ENCODE measurements at regions not wholly inside any gene's neighbourhood (a gene's known extent, or its start where the extent isn't known, plus 50 kb on each side); places are given as distances from the start of the nearest gene placed in this dataset.

- CTCF ChIA-PET, result no interaction called here
- Histone ChIP-seq H3K9me3 (no peaks in the 10 kb centered on the region), H3K27ac (ENCODE audit: low read length) (no peak overlapping the region), H3K36me3 (ENCODE audit: control insufficient read depth in 2 of 2, extremely low read depth in 1 of 2, insufficient read depth in 1 of 2, low read length in 1 of 2) (no peaks in the 10 kb centered on the region), H3K4me3 (ENCODE audit: control insufficient read depth in 1 of 2, extremely low read depth in 1 of 2, low read length in 1 of 2) (no peak overlapping the region), H3K27me3 (replicated peaks in 1 of 2; ENCODE audit: control insufficient read depth in 2 of 2, extremely low read depth in 1 of 2, insufficient read depth in 2 of 2, low read length in 1 of 2) (no peaks in the 10 kb centered on the region), H3K4me1 (ENCODE audit: control insufficient read depth in 1 of 2, extremely low read depth in 1 of 2, insufficient read depth in 2 of 2, low read length in 2 of 2) (no peaks in the 10 kb centered on the region)
- Mint-ChIP-seq H3K4me1 (no peaks in the 10 kb centered on the region), H3K9me3 (peaks cover 2 to 14% (median 3%) of the 10 kb centered on the region in 3 donors), H3K4me3 (no peak overlapping the region), H3K36me3 (no peaks in the 10 kb centered on the region), H3K27ac (no peak overlapping the region), H3K27me3 (no peaks in the 10 kb centered on the region)
- POLR2A ChIA-PET, result no interaction called here
- DNase-seq (no peak), ATAC-seq (replicated peaks in 1 of 4) (no peak)
- no CpG with 5 or more reads among the region's 2 CpGs for WGBS (ENCODE audit: insufficient coverage)
Measured at GRCh38 chr18:39773646-39774045, 2181.4 kb upstream of the PIK3C3 start.

GRCh38 chr18:39772155-39772919 is 2182.7 kb upstream of the PIK3C3 start:
- Mint-ChIP-seq H3K27ac (no peak overlapping the region), H3K9me3 (peaks cover 2 to 14% (median 3%) of the 10 kb centered on the region in 3 donors), H3K36me3 (no peaks in the 10 kb centered on the region), H3K4me1 (no peaks in the 10 kb centered on the region), H3K27me3 (no peaks in the 10 kb centered on the region), H3K4me3 (no peak overlapping the region)
- DNase-seq, result no peak
- H3K27ac ChIP-seq (ENCODE audit: low read length), result no peak overlapping the region
- H3K9me3 ChIP-seq, result no peaks in the 10 kb centered on the region
- no peaks in the 10 kb centered on the region for H3K36me3 ChIP-seq (ENCODE audit: control insufficient read depth in 2 of 2, extremely low read depth in 1 of 2, insufficient read depth in 1 of 2, low read length in 1 of 2)
- POLR2A ChIA-PET, result no interaction called here
- 80% methylated on average over 1 of the region's 1 CpG for WGBS (ENCODE audit: insufficient coverage)
- H3K27me3 ChIP-seq (replicated peaks in 1 of 2; ENCODE audit: control insufficient read depth in 2 of 2, extremely low read depth in 1 of 2, insufficient read depth in 2 of 2, low read length in 1 of 2), result no peaks in the 10 kb centered on the region
- H3K4me3 ChIP-seq (ENCODE audit: control insufficient read depth in 1 of 2, extremely low read depth in 1 of 2, low read length in 1 of 2), result no peak overlapping the region
- no peak for ATAC-seq (replicated peaks in 1 of 4)
- no peaks in the 10 kb centered on the region for H3K4me1 ChIP-seq (ENCODE audit: control insufficient read depth in 1 of 2, extremely low read depth in 1 of 2, insufficient read depth in 2 of 2, low read length in 2 of 2)
- CTCF ChIA-PET, result no interaction called here

- POLR2A ChIA-PET, result interaction anchor here in 1 of 2 donors (0.6 kb wide), 1 partner anchor 367 kb away, joined by 4 read pairs; no protein-coding TSS in a partner anchor
- ATAC-seq (replicated peaks in 1 of 4), result no peak
- no peaks in the 10 kb centered on the region for H3K9me3 ChIP-seq
- DNase-seq, result no peak
- Mint-ChIP-seq H3K27me3 (no peaks in the 10 kb centered on the region), H3K4me1 (no peaks in the 10 kb centered on the region), H3K9me3 (peaks cover 3 to 14% (median 4%) of the 10 kb centered on the region in 3 donors), H3K27ac (no peak overlapping the region), H3K36me3 (no peaks in the 10 kb centered on the region), H3K4me3 (no peak overlapping the region)
- H3K27ac ChIP-seq (ENCODE audit: low read length), result no peak overlapping the region
- H3K4me3 ChIP-seq (ENCODE audit: control insufficient read depth in 1 of 2, extremely low read depth in 1 of 2, low read length in 1 of 2), result no peak overlapping the region
- no peaks in the 10 kb centered on the region for H3K27me3 ChIP-seq (replicated peaks in 1 of 2; ENCODE audit: control insufficient read depth in 2 of 2, extremely low read depth in 1 of 2, insufficient read depth in 2 of 2, low read length in 1 of 2)
- CTCF ChIA-PET, result interaction anchor here in 1 of 2 donors (0.6 kb wide), 1 partner anchor 522 kb away, joined by 3 read pairs; no protein-coding TSS in a partner anchor
- no peaks in the 10 kb centered on the region for H3K4me1 ChIP-seq (ENCODE audit: control insufficient read depth in 1 of 2, extremely low read depth in 1 of 2, insufficient read depth in 2 of 2, low read length in 2 of 2)
- whole genome bisulfite sequencing (ENCODE audit: insufficient coverage), result 100% methylated on average over 1 of the region's 1 CpG
- no peaks in the 10 kb centered on the region for H3K36me3 ChIP-seq (ENCODE audit: control insufficient read depth in 2 of 2, extremely low read depth in 1 of 2, insufficient read depth in 1 of 2, low read length in 1 of 2)
Measured at GRCh38 chr18:39770399-39770798, 2184.6 kb upstream of the PIK3C3 start.

- Mint-ChIP-seq H3K36me3 (no peaks in the 10 kb centered on the region), H3K27me3 (no peaks in the 10 kb centered on the region), H3K9me3 (peaks cover 0 to 5% (median 4%) of the 10 kb centered on the region in 3 donors), H3K4me3 (no peak overlapping the region), H3K27ac (no peak overlapping the region), H3K4me1 (no peaks in the 10 kb centered on the region)
- ATAC-seq (replicated peaks in 1 of 4) (no peak), DNase-seq (no peak)
- no peaks in the 10 kb centered on the region for H3K27me3 ChIP-seq (replicated peaks in 1 of 2; ENCODE audit: control insufficient read depth in 2 of 2, extremely low read depth in 1 of 2, insufficient read depth in 2 of 2, low read length in 1 of 2)
- H3K9me3 ChIP-seq, result no peaks in the 10 kb centered on the region
- no peak overlapping the region for H3K4me3 ChIP-seq (ENCODE audit: control insufficient read depth in 1 of 2, extremely low read depth in 1 of 2, low read length in 1 of 2)
- no peaks in the 10 kb centered on the region for H3K4me1 ChIP-seq (ENCODE audit: control insufficient read depth in 1 of 2, extremely low read depth in 1 of 2, insufficient read depth in 2 of 2, low read length in 2 of 2)
- ChIA-PET POLR2A (no interaction called here), CTCF (no interaction called here)
- H3K36me3 ChIP-seq (ENCODE audit: control insufficient read depth in 2 of 2, extremely low read depth in 1 of 2, insufficient read depth in 1 of 2, low read length in 1 of 2), result no peaks in the 10 kb centered on the region
- no peak overlapping the region for H3K27ac ChIP-seq (ENCODE audit: low read length)
Measured at GRCh38 chr18:39764873-39765272, 2190.2 kb upstream of the PIK3C3 start.

- 43% methylated on average over 1 of the region's 1 CpG for WGBS (ENCODE audit: insufficient coverage)
- no peak overlapping the region for H3K4me3 ChIP-seq (ENCODE audit: control insufficient read depth in 1 of 2, extremely low read depth in 1 of 2, low read length in 1 of 2)
- POLR2A ChIA-PET, result no interaction called here
- H3K27ac ChIP-seq (ENCODE audit: low read length), result no peak overlapping the region
- no peaks in the 10 kb centered on the region for H3K4me1 Mint-ChIP-seq
- no peaks in the 10 kb centered on the region for H3K9me3 ChIP-seq
- no peaks in the 10 kb centered on the region for H3K4me1 ChIP-seq (ENCODE audit: control insufficient read depth in 1 of 2, extremely low read depth in 1 of 2, insufficient read depth in 2 of 2, low read length in 2 of 2)
- DNase-seq (no peak), ATAC-seq (replicated peaks in 1 of 4) (no peak)
- H3K9me3 Mint-ChIP-seq, result peaks cover 0 to 15% (median 7%) of the 10 kb centered on the region in 3 donors
- H3K27me3 ChIP-seq (replicated peaks in 1 of 2; ENCODE audit: control insufficient read depth in 2 of 2, extremely low read depth in 1 of 2, insufficient read depth in 2 of 2, low read length in 1 of 2), result no peaks in the 10 kb centered on the region
- no peak overlapping the region for H3K4me3 Mint-ChIP-seq
- H3K36me3 Mint-ChIP-seq, result no peaks in the 10 kb centered on the region
- CTCF ChIA-PET, result no interaction called here
- H3K36me3 ChIP-seq (ENCODE audit: control insufficient read depth in 2 of 2, extremely low read depth in 1 of 2, insufficient read depth in 1 of 2, low read length in 1 of 2), result no peaks in the 10 kb centered on the region
- no peaks in the 10 kb centered on the region for H3K27me3 Mint-ChIP-seq
- no peak overlapping the region for H3K27ac Mint-ChIP-seq
Measured at GRCh38 chr18:39761273-39761672, 2193.8 kb upstream of the PIK3C3 start.

- Mint-ChIP-seq H3K4me1 (no peaks in the 10 kb centered on the region), H3K27ac (no peak overlapping the region), H3K4me3 (no peak overlapping the region), H3K36me3 (no peaks in the 10 kb centered on the region), H3K27me3 (no peaks in the 10 kb centered on the region), H3K9me3 (peaks cover under 1 to 18% (median 11%) of the 10 kb centered on the region in 3 donors)
- DNase-seq (no peak), ATAC-seq (replicated peaks in 1 of 4) (no peak)
- no CpG with 5 or more reads among the region's 3 CpGs for WGBS (ENCODE audit: insufficient coverage)
- Histone ChIP-seq H3K27ac (ENCODE audit: low read length) (no peak overlapping the region), H3K27me3 (replicated peaks in 1 of 2; ENCODE audit: control insufficient read depth in 2 of 2, extremely low read depth in 1 of 2, insufficient read depth in 2 of 2, low read length in 1 of 2) (no peaks in the 10 kb centered on the region), H3K4me3 (ENCODE audit: control insufficient read depth in 1 of 2, extremely low read depth in 1 of 2, low read length in 1 of 2) (no peak overlapping the region), H3K36me3 (ENCODE audit: control insufficient read depth in 2 of 2, extremely low read depth in 1 of 2, insufficient read depth in 1 of 2, low read length in 1 of 2) (no peaks in the 10 kb centered on the region), H3K9me3 (no peaks in the 10 kb centered on the region), H3K4me1 (ENCODE audit: control insufficient read depth in 1 of 2, extremely low read depth in 1 of 2, insufficient read depth in 2 of 2, low read length in 2 of 2) (no peaks in the 10 kb centered on the region)
- ChIA-PET POLR2A (no interaction called here), CTCF (interaction anchor here in 1 of 2 donors (0.6 kb wide), 1 partner anchor 60 kb away, joined by 3 read pairs; no protein-coding TSS in a partner anchor)
Measured at GRCh38 chr18:39759926-39760325, 2194.3 kb upstream of the CELF4 start.

All from T-cell (primary cell).